ENCODE measurements at regions not wholly inside any gene's neighbourhood (a gene's known extent, or its start where the extent isn't known, plus 50 kb on each side); places are given as distances from the start of the nearest gene placed in this dataset.
"Not testable (repeated sequence)": the region's sequence is repeated elsewhere in the genome, so short reads cannot be mapped to it uniquely, and the experiment has no call there.

GRCh38 chr16:88272437-88272836, 110.3 kb upstream of the ZNF469 start:
- H3K36me3 ChIP-seq (ENCODE audit: control insufficient read depth in 1 of 2, insufficient read depth in 2 of 2, low read depth in 1 of 2, low read length in 2 of 2); H3K18ac ChIP-seq (ENCODE audit: low read depth in 1 of 2, low read length in 2 of 2); DNase-seq; H3K4me2 ChIP-seq (ENCODE audit: low read length, poor library complexity, severe bottlenecking); H3K27me3 ChIP-seq (ENCODE audit: control insufficient read depth in 1 of 2, insufficient read depth in 1 of 2, low read length in 2 of 2); H3K4ac ChIP-seq (ENCODE audit: low read depth in 1 of 2, low read length in 2 of 2); H2BK5ac ChIP-seq (ENCODE audit: low read depth, low read length, poor library complexity, severe bottlenecking); H2AFZ ChIP-seq (ENCODE audit: low read depth, low read length); H2BK120ac ChIP-seq (ENCODE audit: low read depth, low read length); H3K4me1 ChIP-seq (ENCODE audit: control insufficient read depth, insufficient read depth, low read depth, low read length); H3K14ac ChIP-seq (ENCODE audit: low read length in 2 of 2); H3K9ac ChIP-seq (ENCODE audit: low read length); H3K9me3 ChIP-seq (ENCODE audit: control insufficient read depth, low read length); H2BK12ac ChIP-seq (ENCODE audit: low read length in 2 of 2); H3K79me1 ChIP-seq (replicated peaks; ENCODE audit: low read length, poor library complexity, severe bottlenecking); H4K8ac ChIP-seq (ENCODE audit: low read length); H2BK15ac ChIP-seq (ENCODE audit: low read depth, poor library complexity, severe bottlenecking); H4K91ac ChIP-seq (ENCODE audit: low read length); H3K23ac ChIP-seq (ENCODE audit: low read length in 2 of 2); H2AK5ac ChIP-seq (ENCODE audit: low read length, severe bottlenecking); H3K27ac ChIP-seq (ENCODE audit: low read length, poor library complexity, severe bottlenecking); H3K4me3 ChIP-seq (ENCODE audit: insufficient read depth in 1 of 2, low read depth in 1 of 2, low read length in 2 of 2): not testable (repeated sequence)
- WGBS, result 84% methylated on average over 12 of the region's 12 CpGs

GRCh38 chr16:88274126-88274750, 108.5 kb upstream of the ZNF469 start:
- not testable (repeated sequence) for H4K8ac ChIP-seq (ENCODE audit: low read length); H3K4me1 ChIP-seq (ENCODE audit: control insufficient read depth, insufficient read depth, low read depth, low read length); H3K36me3 ChIP-seq (ENCODE audit: control insufficient read depth in 1 of 2, insufficient read depth in 2 of 2, low read depth in 1 of 2, low read length in 2 of 2); H2AK5ac ChIP-seq (ENCODE audit: low read length, severe bottlenecking); H2BK120ac ChIP-seq (ENCODE audit: low read depth, low read length); H3K27ac ChIP-seq (ENCODE audit: low read length, poor library complexity, severe bottlenecking); DNase-seq; H3K27me3 ChIP-seq (ENCODE audit: control insufficient read depth in 1 of 2, insufficient read depth in 1 of 2, low read length in 2 of 2); H2BK15ac ChIP-seq (ENCODE audit: low read depth, poor library complexity, severe bottlenecking); H2BK5ac ChIP-seq (ENCODE audit: low read depth, low read length, poor library complexity, severe bottlenecking); H2AFZ ChIP-seq (ENCODE audit: low read depth, low read length); H3K23ac ChIP-seq (ENCODE audit: low read length in 2 of 2); H3K14ac ChIP-seq (ENCODE audit: low read length in 2 of 2); H3K79me1 ChIP-seq (replicated peaks; ENCODE audit: low read length, poor library complexity, severe bottlenecking); H2BK12ac ChIP-seq (ENCODE audit: low read length in 2 of 2); H3K9me3 ChIP-seq (ENCODE audit: control insufficient read depth, low read length); H4K91ac ChIP-seq (ENCODE audit: low read length); H3K4me2 ChIP-seq (ENCODE audit: low read length, poor library complexity, severe bottlenecking)
- H3K18ac ChIP-seq (ENCODE audit: low read depth in 1 of 2, low read length in 2 of 2), result peak overlapping the region in 1 of 2 experiments; percentile 38
- 90% methylated on average over 7 of the region's 11 CpGs for WGBS
- H3K4me3 ChIP-seq (ENCODE audit: insufficient read depth in 1 of 2, low read depth in 1 of 2, low read length in 2 of 2), result peak overlapping the region in 1 of 2 experiments; percentile 61
- H3K9ac ChIP-seq (ENCODE audit: low read length), result peak overlapping the region; percentile 69
- H3K4ac ChIP-seq (ENCODE audit: low read depth in 1 of 2, low read length in 2 of 2), result peak overlapping the region in 1 of 2 experiments; percentile 60

- WGBS, result 87% methylated on average over 17 of the region's 17 CpGs
- H4K8ac ChIP-seq (ENCODE audit: low read length), result no peak overlapping the region
- no peak overlapping the region for H2AK5ac ChIP-seq (ENCODE audit: low read length, severe bottlenecking)
- H2AFZ ChIP-seq (ENCODE audit: low read depth, low read length), result no peak overlapping the region
- no peak overlapping the region for H2BK15ac ChIP-seq (ENCODE audit: low read depth, poor library complexity, severe bottlenecking)
- H2BK12ac ChIP-seq (ENCODE audit: low read length in 2 of 2), result peak overlapping the region in 1 of 2 experiments; percentile 72
- H3K4me2 ChIP-seq (ENCODE audit: low read length, poor library complexity, severe bottlenecking), result no peak overlapping the region
- H3K14ac ChIP-seq (ENCODE audit: low read length in 2 of 2), result no peak overlapping the region
- no peaks in the 10 kb centered on the region for H3K27me3 ChIP-seq (ENCODE audit: control insufficient read depth in 1 of 2, insufficient read depth in 1 of 2, low read length in 2 of 2)
- no peak overlapping the region for H3K27ac ChIP-seq (ENCODE audit: low read length, poor library complexity, severe bottlenecking)
- peak overlapping the region in 1 of 2 experiments; percentile 60 for H3K4ac ChIP-seq (ENCODE audit: low read depth in 1 of 2, low read length in 2 of 2)
- no peaks in the 10 kb centered on the region for H3K9me3 ChIP-seq (ENCODE audit: control insufficient read depth, low read length)
- H3K36me3 ChIP-seq (ENCODE audit: control insufficient read depth in 1 of 2, insufficient read depth in 2 of 2, low read depth in 1 of 2, low read length in 2 of 2), result no peaks in the 10 kb centered on the region
- no peak overlapping the region for H2BK120ac ChIP-seq (ENCODE audit: low read depth, low read length)
- H3K18ac ChIP-seq (ENCODE audit: low read depth in 1 of 2, low read length in 2 of 2), result peak overlapping the region in 1 of 2 experiments; percentile 38
- no peak for DNase-seq
- peak overlapping the region; percentile 69 for H3K9ac ChIP-seq (ENCODE audit: low read length)
- peak overlapping the region in 1 of 2 experiments; percentile 61 for H3K4me3 ChIP-seq (ENCODE audit: insufficient read depth in 1 of 2, low read depth in 1 of 2, low read length in 2 of 2)
- H3K23ac ChIP-seq (ENCODE audit: low read length in 2 of 2), result no peak overlapping the region
- H4K91ac ChIP-seq (ENCODE audit: low read length), result no peak overlapping the region
- peaks cover 3% of the 10 kb centered on the region for H3K4me1 ChIP-seq (ENCODE audit: control insufficient read depth, insufficient read depth, low read depth, low read length)
- no peaks in the 10 kb centered on the region for H3K79me1 ChIP-seq (replicated peaks; ENCODE audit: low read length, poor library complexity, severe bottlenecking)
- no peak overlapping the region for H2BK5ac ChIP-seq (ENCODE audit: low read depth, low read length, poor library complexity, severe bottlenecking)
Measured at GRCh38 chr16:88274847-88275246, 107.9 kb upstream of the ZNF469 start.

- not testable (repeated sequence) for H2BK15ac ChIP-seq (ENCODE audit: low read depth, poor library complexity, severe bottlenecking); H3K4me3 ChIP-seq (ENCODE audit: insufficient read depth in 1 of 2, low read depth in 1 of 2, low read length in 2 of 2); H3K4me2 ChIP-seq (ENCODE audit: low read length, poor library complexity, severe bottlenecking); H4K8ac ChIP-seq (ENCODE audit: low read length); H2AFZ ChIP-seq (ENCODE audit: low read depth, low read length); H3K23ac ChIP-seq (ENCODE audit: low read length in 2 of 2); H3K18ac ChIP-seq (ENCODE audit: low read depth in 1 of 2, low read length in 2 of 2); H3K27ac ChIP-seq (ENCODE audit: low read length, poor library complexity, severe bottlenecking); H2BK5ac ChIP-seq (ENCODE audit: low read depth, low read length, poor library complexity, severe bottlenecking); H3K36me3 ChIP-seq (ENCODE audit: control insufficient read depth in 1 of 2, insufficient read depth in 2 of 2, low read depth in 1 of 2, low read length in 2 of 2); H3K9me3 ChIP-seq (ENCODE audit: control insufficient read depth, low read length); H3K4ac ChIP-seq (ENCODE audit: low read depth in 1 of 2, low read length in 2 of 2); H2AK5ac ChIP-seq (ENCODE audit: low read length, severe bottlenecking); DNase-seq; H3K9ac ChIP-seq (ENCODE audit: low read length); H3K79me1 ChIP-seq (replicated peaks; ENCODE audit: low read length, poor library complexity, severe bottlenecking); H3K27me3 ChIP-seq (ENCODE audit: control insufficient read depth in 1 of 2, insufficient read depth in 1 of 2, low read length in 2 of 2); H2BK120ac ChIP-seq (ENCODE audit: low read depth, low read length); H3K4me1 ChIP-seq (ENCODE audit: control insufficient read depth, insufficient read depth, low read depth, low read length); H2BK12ac ChIP-seq (ENCODE audit: low read length in 2 of 2); H4K91ac ChIP-seq (ENCODE audit: low read length)
- H3K14ac ChIP-seq (ENCODE audit: low read length in 2 of 2), result peak overlapping the region in 1 of 2 experiments; percentile 30
- WGBS, result 92% methylated on average over 8 of the region's 21 CpGs
Measured at GRCh38 chr16:88275336-88276122, 107.2 kb upstream of the ZNF469 start.
